Suppressor macrophage treated with lipopolysaccharide for 4 hours (primary cell): ENCODE measurements at regions not wholly inside any gene's neighbourhood (a gene's known extent, or its start where the extent isn't known, plus 50 kb on each side); places are given as distances from the start of the nearest gene placed in this dataset.

Source experiments
- DNase-seq: peaks from one replicate; pipeline ENCODE4 v3.0.0-alpha.2; 2020

- DNase-seq = no peak
Observed at GRCh38 chr20:6831461-6831860, 64.0 kb downstream of the BMP2 start.

GRCh38 chr20:6832811-6833210 lies 65.3 kb downstream of the BMP2 start:
- no peak for DNase-seq

- no peak for DNase-seq
Observed at GRCh38 chr20:6835609-6836008, 68.1 kb downstream of the BMP2 start.

GRCh38 chr20:6836821-6837374 lies 69.4 kb downstream of the BMP2 start:
- DNase-seq = no peak

GRCh38 chr20:6837730-6838129 lies 70.2 kb downstream of the BMP2 start:
- no peak for DNase-seq

GRCh38 chr20:6838181-6838826 lies 70.8 kb downstream of the BMP2 start:
- no peak for DNase-seq

- no peak for DNase-seq
Observed at GRCh38 chr20:6841128-6841527, 73.6 kb downstream of the BMP2 start.

- DNase-seq = no peak
Observed at GRCh38 chr20:6845141-6845540, 77.7 kb downstream of the BMP2 start.

- no peak for DNase-seq
Observed at GRCh38 chr20:6848041-6848440, 80.6 kb downstream of the BMP2 start.

GRCh38 chr20:6848992-6849391 lies 81.5 kb downstream of the BMP2 start:
- DNase-seq = no peak

GRCh38 chr20:6851136-6851535 lies 83.7 kb downstream of the BMP2 start:
- DNase-seq = no peak

- DNase-seq = no peak
Observed at GRCh38 chr20:6852478-6852877, 85.0 kb downstream of the BMP2 start.

- DNase-seq = peak; percentile 53
Observed at GRCh38 chr20:6855104-6855503, 87.6 kb downstream of the BMP2 start.

- no peak for DNase-seq
Observed at GRCh38 chr20:6855796-6856195, 88.3 kb downstream of the BMP2 start.

- no peak for DNase-seq
Observed at GRCh38 chr20:6857927-6858326, 90.4 kb downstream of the BMP2 start.

- DNase-seq = no peak
Observed at GRCh38 chr20:6863355-6863754, 95.9 kb downstream of the BMP2 start.

- peak; percentile 2 for DNase-seq
Observed at GRCh38 chr20:6863798-6864201, 96.3 kb downstream of the BMP2 start.

GRCh38 chr20:6864740-6865139 lies 97.3 kb downstream of the BMP2 start:
- no peak for DNase-seq

GRCh38 chr20:6866741-6867140 lies 99.3 kb downstream of the BMP2 start:
- DNase-seq = no peak

GRCh38 chr20:6868861-6869260 lies 101.4 kb downstream of the BMP2 start:
- DNase-seq = no peak

- no peak for DNase-seq
Observed at GRCh38 chr20:6870559-6870958, 103.1 kb downstream of the BMP2 start.

- no peak for DNase-seq
Observed at GRCh38 chr20:6877633-6878032, 110.1 kb downstream of the BMP2 start.

GRCh38 chr20:6882561-6883291 lies 115.2 kb downstream of the BMP2 start:
- no peak for DNase-seq

GRCh38 chr20:6884114-6884513 lies 116.6 kb downstream of the BMP2 start:
- peak; percentile 10 for DNase-seq
